Activated naive CD4-positive, alpha-beta T cell (primary cell): ENCODE measurements at regions not wholly inside any gene's neighbourhood (a gene's known extent, or its start where the extent isn't known, plus 50 kb on each side); places are given as distances from the start of the nearest gene placed in this dataset.
A peak's percentile ranks its signal among the peaks of the same experiment; 100 is the strongest.
"Not testable (repeated sequence)": the region's sequence is repeated elsewhere in the genome, so short reads cannot be mapped to it uniquely, and the experiment has no call there.

ENCODE experiments used
- DNase-seq, 4 experiments: peaks; one replicate each; lab custom pipeline; 2025; lab: John Stamatoyannopoulos, UW

DNA sequence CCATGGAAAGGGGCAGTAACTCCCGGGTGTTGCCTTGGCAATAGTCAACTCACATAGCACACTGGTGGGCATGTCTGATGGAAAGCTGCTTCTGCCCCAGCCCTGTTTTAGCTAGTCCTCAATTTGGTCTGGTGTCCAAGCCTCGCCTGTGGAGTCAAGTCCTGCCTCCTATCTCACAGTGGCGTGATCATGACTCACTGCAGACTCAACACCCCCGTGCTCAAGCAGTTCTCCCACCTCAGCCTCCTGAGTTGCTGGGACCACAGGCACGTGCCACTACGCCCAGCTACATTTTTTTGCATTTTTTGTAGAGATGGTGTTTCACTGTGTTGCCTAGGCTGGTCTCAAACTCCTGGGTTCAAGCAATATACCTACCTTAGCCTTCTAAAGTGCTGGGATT lies 218.9 kb upstream of the FRG2C start:
- not testable (repeated sequence) for DNase-seq

GRCh38 chr3:75446948-75447347 lies 217.2 kb upstream of the FRG2C start:
- DNase-seq: not testable (repeated sequence)

DNA sequence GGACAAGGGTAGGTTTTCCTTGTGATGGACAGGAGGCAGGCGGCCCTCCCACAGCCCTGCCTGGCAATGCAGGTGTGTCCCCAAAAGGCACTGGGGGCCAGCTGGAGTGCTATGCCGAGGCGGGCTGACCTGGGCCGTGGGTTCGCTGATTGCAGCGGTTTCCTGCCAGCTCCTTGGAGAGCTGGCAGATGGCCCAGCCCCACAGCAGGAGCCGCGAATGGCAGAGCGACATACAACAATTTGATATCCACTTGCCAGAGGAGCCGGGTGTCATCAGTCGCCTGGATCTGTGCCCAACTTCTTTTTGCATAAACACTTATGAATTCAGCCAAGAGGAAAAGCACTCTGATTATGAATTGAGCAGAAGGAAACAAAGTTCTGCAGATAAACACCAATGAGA lies 210.8 kb upstream of the FRG2C start:
- DNase-seq: not testable (repeated sequence)

DNA sequence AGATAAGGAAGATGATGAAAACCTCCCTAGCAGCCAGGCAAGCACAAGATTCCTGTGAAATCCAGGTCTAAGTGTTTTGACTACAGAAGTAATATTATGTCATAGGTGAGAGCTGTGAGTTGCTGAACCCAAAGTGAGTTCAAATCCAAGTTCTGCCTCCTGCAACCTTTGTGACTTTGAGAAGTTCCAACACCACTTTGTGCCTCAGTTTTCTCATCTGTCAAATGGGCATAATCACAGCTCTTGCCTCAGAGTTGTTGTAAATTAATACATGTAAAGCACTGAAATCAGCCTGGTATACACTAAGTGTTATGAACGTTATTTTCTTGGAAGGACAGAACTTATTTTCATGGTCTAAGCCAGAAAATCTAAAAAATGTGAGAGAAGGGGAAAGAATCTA lies 210.3 kb upstream of the FRG2C start:
- DNase-seq: not testable (repeated sequence)

DNA sequence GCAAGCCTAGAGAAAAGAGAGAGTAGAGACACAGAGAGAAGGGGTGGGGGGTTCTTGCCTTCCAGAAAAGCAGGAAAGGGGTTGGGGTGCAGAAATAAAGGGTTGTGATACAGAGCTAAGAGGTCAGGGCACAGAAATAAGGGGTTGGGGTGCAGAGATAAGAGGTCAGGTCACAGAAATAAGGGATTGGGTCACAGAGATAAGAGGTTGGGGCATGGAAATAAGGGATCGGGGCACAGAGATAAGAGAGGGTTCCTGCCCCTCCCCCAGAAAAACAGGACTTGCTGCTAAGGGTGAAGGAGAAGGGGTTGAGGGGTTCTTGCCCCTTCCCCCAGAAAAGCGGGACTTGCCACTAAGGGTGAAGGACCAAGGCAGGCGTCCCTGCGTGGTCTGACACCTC lies 189.6 kb upstream of the FRG2C start:
- not testable (repeated sequence) for DNase-seq

- DNase-seq: not testable (repeated sequence)
Observed at GRCh38 chr3:75496600-75496999, 167.5 kb upstream of the FRG2C start.

DNA sequence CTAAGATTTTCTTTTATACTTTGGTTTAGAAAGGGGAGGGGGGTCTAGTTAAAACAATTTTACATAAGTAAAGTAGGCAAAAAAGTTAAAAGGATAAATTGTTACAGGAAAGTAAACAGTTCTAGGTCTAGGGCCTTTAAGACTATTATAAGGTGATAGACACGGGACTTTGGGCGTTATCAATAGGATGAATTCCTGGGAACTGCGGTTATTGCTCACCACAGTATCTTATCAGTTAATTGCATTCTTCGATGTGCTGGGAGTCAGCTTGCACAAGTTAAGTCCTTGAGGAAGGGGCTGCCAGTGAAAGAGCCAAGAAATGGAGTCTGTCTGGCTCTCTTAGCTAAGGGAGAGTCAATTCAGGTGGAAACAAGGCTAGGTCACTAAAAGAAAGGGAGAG lies 163.8 kb upstream of the FRG2C start:
- DNase-seq: not testable (repeated sequence)

GRCh38 chr3:75502171-75502570 lies 162.0 kb upstream of the FRG2C start:
- DNase-seq: not testable (repeated sequence)

- not testable (repeated sequence) for DNase-seq
Observed at GRCh38 chr3:75502769-75503756, 161.1 kb upstream of the FRG2C start.

DNA sequence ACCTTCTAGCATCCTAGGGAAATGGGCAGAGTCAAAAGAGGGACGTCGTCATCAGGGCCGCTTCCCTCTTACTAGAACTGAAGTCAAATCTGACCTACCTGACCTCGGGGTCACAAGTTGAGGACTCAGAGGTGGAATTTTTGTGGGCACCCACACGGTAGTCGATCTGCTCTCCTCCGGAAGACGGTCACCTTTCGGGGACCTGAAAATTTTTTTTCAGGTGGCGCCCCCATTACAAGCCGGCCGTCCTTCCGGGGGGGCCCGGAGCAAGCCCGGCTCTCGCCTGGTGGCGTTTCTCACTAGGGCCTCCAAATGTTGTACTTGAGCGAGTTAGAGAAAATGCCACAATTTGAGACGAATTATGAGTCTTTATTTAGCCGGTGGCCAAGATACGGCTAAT lies 157.5 kb upstream of the FRG2C start:
- DNase-seq: no peak

GRCh38 chr3:75507956-75508355 lies 156.2 kb upstream of the FRG2C start:
- DNase-seq: not testable (repeated sequence)

DNA sequence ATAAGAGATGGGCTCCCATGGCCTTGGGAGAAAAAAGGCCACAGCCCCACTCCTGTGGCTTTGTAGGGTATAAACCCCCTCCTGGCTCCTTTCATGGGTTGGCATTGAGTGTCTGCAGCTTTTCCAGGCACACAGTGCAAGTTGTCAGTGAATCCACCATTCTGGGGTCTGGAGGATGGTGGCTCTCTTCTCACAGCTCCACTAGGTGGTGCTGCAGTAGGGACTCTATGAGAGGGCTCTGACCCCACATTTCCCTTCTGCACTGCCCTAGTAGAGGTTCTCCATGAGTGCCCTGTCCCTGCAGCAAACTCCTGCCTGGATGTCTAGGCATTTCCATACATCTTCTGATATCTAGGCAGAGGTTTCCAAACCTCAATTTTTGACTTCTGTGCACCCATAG lies 136.5 kb upstream of the FRG2C start:
- DNase-seq: not testable (repeated sequence)

GRCh38 chr3:75552095-75552494 lies 112.0 kb upstream of the FRG2C start:
- not testable (repeated sequence) for DNase-seq

DNA sequence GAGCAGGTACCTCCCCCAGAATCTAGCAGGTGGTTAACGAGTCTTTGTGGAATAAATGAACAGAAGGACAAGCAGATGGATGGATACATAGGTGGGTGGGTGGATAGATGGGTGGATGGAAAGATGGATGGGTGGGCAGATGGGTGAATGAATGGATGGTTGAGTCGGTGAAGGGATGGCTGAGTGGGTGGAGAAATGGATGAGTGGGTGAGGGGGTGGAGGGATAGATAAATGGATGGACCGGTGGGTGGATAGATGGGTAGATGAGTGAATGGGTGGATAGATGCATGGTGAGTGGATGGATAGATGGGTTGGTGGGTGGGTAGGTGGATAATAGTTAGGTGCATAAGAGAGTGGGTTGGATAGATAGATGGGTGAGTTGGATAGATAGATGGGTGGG lies 99.7 kb upstream of the FRG2C start:
- not testable (repeated sequence) for DNase-seq

- not testable (repeated sequence) for DNase-seq
Observed at GRCh38 chr3:75572303-75572702, 91.8 kb upstream of the FRG2C start.

GRCh38 chr3:75579091-75579490 lies 85.0 kb upstream of the FRG2C start:
- not testable (repeated sequence) for DNase-seq

GRCh38 chr3:75579536-75579935 lies 84.6 kb upstream of the FRG2C start:
- not testable (repeated sequence) for DNase-seq

DNA sequence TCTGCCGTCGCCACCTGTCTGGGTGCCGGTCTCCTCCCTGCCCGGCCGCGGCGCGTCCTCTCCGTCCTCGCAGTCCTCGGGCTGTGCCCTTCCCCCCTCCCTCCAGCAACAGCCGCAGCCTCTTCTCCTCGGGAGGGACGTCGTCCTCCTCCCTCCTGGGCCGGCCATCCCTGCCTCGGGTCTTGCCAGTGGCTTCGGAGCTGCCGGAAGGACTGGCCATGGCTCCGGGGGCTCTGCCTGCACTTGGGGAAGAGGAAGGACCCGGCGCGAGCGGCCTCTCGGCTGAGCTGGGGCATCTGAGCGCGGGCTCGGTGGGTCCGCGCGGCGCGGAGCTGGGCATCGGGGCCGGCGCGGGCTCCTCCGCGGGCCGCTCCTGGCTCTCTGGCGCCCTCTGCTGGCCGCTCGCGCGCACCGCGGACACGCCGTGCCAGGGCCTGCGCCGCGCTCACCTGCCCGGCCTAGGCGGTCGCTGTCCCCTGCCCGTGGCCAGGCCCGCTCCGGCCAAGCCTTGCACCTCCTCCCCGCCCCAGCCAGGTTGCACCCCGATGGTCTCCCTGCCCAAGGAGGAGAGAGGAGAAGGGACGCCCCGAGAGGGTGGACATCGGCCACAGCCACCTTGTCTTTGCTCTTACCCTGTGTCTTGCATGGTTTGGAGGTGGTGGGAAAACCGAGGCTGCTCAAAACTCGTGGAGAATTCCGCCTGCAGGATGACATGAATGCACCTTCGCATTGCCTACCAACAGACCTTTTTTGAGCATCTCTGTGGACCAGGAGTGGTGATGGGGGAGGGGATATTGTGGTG lies 83.9 kb upstream of the FRG2C start:
- DNase-seq: peak; percentile 2 to 19 (median 12)

DNA sequence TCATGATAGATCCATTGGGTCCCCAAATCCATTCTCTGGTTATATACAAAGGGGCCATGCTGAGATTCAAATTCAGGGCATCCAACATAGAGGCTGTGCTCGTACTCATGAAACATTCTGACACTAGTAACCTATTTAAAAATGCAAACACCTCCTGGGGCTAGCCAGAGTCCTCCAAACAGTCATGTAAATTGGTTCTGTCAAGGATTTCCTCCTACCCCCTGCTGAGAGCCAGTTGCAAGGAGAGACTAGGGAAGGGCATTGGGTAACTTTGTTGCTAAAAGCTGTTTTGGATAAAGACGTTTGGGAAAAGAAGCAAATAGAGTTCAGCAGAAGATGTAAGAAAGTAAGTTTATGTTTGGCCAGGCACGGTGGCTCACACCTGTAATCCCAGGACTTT lies 81.6 kb upstream of the FRG2C start:
- DNase-seq: not testable (repeated sequence)

DNA sequence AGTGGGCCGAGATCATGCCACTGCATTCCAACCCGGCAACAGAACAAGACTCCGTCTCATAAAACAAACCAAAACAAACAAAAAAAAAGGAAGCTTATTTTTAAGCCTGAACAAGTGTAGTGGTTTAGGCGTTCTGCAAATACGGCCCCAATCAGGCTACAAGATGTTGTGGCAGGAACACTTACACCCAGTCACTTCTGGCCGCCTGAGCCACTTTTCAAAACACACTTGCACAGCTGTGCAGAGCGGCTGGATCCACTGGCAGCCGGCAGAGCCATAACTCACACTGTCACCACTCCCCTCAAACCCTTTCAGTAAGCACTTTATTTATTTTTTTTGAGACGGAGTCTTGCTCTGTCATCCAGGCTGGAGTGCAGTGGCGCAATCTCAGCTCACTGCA lies 81.0 kb upstream of the FRG2C start:
- not testable (repeated sequence) for DNase-seq

DNA sequence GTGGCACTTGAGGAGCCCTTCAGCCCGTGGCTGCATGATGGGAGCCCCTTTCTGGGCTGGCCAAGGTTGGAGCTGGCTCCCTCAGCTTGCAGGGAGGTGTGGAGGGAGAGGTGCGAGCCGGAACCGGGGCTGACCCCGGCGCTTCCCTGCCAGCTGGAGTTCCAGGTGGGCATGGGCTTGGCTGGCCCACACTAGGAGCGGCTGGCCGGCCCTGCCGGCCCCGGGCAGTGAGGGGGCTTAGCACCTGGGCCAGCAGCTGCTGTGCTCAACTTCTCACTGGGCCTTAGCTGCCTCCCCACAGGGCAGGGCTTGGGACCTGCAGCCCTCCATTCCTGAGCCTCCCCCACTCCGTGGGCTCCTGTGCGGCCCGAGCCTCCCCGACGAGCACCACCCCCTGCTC lies 76.4 kb upstream of the FRG2C start:
- DNase-seq: not testable (repeated sequence)

DNA sequence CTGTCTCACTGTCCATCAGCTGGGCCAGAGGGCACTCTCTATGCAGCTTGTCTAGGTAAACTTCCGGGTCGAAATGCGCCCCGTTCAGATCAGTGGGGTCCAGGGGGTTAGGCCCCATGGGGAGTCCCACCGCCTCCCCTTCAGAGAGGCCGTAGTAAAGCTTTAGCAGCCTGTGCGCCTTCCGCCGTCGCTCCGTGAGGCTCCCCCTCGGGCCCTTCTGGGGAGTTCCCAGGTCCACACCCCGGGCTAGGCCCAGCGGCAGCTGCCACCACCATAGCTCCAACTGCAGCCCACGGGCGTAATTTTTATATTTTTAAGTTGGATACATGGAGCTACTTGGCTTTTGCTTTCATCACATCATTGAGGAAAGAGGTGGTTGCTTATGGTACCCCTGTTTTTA lies 73.7 kb upstream of the FRG2C start:
- DNase-seq: not testable (repeated sequence)
